Ishikawa (cell line): ENCODE measurements at regions not wholly inside any gene's neighbourhood (a gene's known extent, or its start where the extent isn't known, plus 50 kb on each side); places are given as distances from the start of the nearest gene placed in this dataset.

Source experiments
- CEBPB ChIP-seq: IDR thresholded peaks from 2 replicates; pipeline ENCODE4 v1.6.1; 2012
- CREB1 ChIP-seq: IDR thresholded peaks from 2 replicates; pipeline ENCODE4 v1.6.1; 2012; ENCODE audit warnings: low read depth
- EGR1 ChIP-seq: IDR thresholded peaks from 2 replicates; pipeline ENCODE4 v1.6.1; 2012
- EP300 ChIP-seq: IDR thresholded peaks from 2 replicates; pipeline ENCODE4 v1.6.1; 2012; ENCODE audit warnings: borderline replicate concordance
- FOXM1 ChIP-seq: IDR thresholded peaks from 2 replicates; pipeline ENCODE4 v1.6.1; 2012; ENCODE audit warnings: low read depth, borderline replicate concordance
- MAX ChIP-seq: IDR thresholded peaks from 2 replicates; pipeline ENCODE4 v1.6.1; 2012
- NFIC ChIP-seq: IDR thresholded peaks from 2 replicates; pipeline ENCODE4 v1.6.1; 2012
- RAD21 ChIP-seq: IDR thresholded peaks from 2 replicates; pipeline ENCODE4 v1.6.1; 2012; ENCODE audit warnings: low read depth
- REST ChIP-seq: IDR thresholded peaks from 2 replicates; pipeline ENCODE4 v1.6.1; 2012; ENCODE audit warnings: low read depth, mild to moderate bottlenecking
- TAF1 ChIP-seq: IDR thresholded peaks from 2 replicates; pipeline ENCODE4 v1.6.1; 2012; ENCODE audit warnings: low read depth, mild to moderate bottlenecking
- TCF12 ChIP-seq: IDR thresholded peaks from 2 replicates; pipeline ENCODE4 v1.6.1; 2012; ENCODE audit warnings: low read depth
- TEAD4 ChIP-seq: IDR thresholded peaks from 2 replicates; pipeline ENCODE4 v1.6.1; 2012
- USF1 ChIP-seq: IDR thresholded peaks from 2 replicates; pipeline ENCODE4 v1.6.1; 2012
- YY1 ChIP-seq: IDR thresholded peaks from 2 replicates; pipeline ENCODE4 v1.6.1; 2012; ENCODE audit warnings: low read depth
- ZBTB7A ChIP-seq: IDR thresholded peaks from 2 replicates; pipeline ENCODE4 v1.6.1; 2012; ENCODE audit warnings: low read depth

- TF ChIP-seq NFIC (no peak), FOXM1 (no peak), TEAD4 (no peak), YY1 (no peak), EGR1 (no peak), EP300 (no peak), CREB1 (no peak), REST (no peak), ZBTB7A (no peak), CEBPB (no peak)
These were observed 746.9 kb downstream of the SORCS3 start for GRCh38 chr10:105387971-105388370.

GRCh38 chr10:105383978-105384377, 742.9 kb downstream of the SORCS3 start:
- TF ChIP-seq CEBPB (no peak), FOXM1 (no peak), RAD21 (no peak), TEAD4 (no peak), EGR1 (no peak), TCF12 (no peak), REST (no peak), NFIC (no peak), MAX (no peak), YY1 (no peak), CREB1 (no peak), ZBTB7A (no peak), TAF1 (no peak), USF1 (no peak), EP300 (no peak)

- no peak for TF ChIP-seq TEAD4
- no peak for TF ChIP-seq EP300
- TF ChIP-seq YY1, result no peak
- no peak for TF ChIP-seq CREB1
- no peak for TF ChIP-seq MAX
- no peak for TF ChIP-seq ZBTB7A
- no peak for TF ChIP-seq EGR1
- no peak for TF ChIP-seq NFIC
- no peak for TF ChIP-seq REST
- no peak for TF ChIP-seq RAD21
These were observed 729.6 kb downstream of the SORCS3 start for GRCh38 chr10:105370692-105371091.

GRCh38 chr10:105359708-105360107, 718.6 kb downstream of the SORCS3 start:
- TF ChIP-seq REST (no peak), EP300 (no peak), RAD21 (no peak), YY1 (no peak), TAF1 (no peak), USF1 (no peak), MAX (no peak), EGR1 (no peak), FOXM1 (no peak), CREB1 (no peak), ZBTB7A (no peak), CEBPB (no peak), TCF12 (no peak), TEAD4 (no peak), NFIC (no peak)
